ENCODE measurements at regions not wholly inside any gene's neighbourhood (a gene's known extent, or its start where the extent isn't known, plus 50 kb on each side); places are given as distances from the start of the nearest gene placed in this dataset.

GRCh38 chr16:13587181-13587580, 332.8 kb upstream of the ERCC4 start:
- TF ChIP-seq ZNF644 (tag; IDR thresholded peaks at IDR 0.05; ENCODE audit: low read depth): no peak
- TF ChIP-seq HNRNPK (IDR thresholded peaks at IDR 0.05; ENCODE audit: low read depth, low read length, poor library complexity, severe bottlenecking): no peak
- TF ChIP-seq, protein P1, sequence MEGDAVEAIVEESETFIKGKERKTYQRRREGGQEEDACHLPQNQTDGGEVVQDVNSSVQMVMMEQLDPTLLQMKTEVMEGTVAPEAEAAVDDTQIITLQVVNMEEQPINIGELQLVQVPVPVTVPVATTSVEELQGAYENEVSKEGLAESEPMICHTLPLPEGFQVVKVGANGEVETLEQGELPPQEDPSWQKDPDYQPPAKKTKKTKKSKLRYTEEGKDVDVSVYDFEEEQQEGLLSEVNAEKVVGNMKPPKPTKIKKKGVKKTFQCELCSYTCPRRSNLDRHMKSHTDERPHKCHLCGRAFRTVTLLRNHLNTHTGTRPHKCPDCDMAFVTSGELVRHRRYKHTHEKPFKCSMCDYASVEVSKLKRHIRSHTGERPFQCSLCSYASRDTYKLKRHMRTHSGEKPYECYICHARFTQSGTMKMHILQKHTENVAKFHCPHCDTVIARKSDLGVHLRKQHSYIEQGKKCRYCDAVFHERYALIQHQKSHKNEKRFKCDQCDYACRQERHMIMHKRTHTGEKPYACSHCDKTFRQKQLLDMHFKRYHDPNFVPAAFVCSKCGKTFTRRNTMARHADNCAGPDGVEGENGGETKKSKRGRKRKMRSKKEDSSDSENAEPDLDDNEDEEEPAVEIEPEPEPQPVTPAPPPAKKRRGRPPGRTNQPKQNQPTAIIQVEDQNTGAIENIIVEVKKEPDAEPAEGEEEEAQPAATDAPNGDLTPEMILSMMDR (IDR thresholded peaks at IDR 0.05 in 2 of 3, conservative IDR thresholded peaks at IDR 0.05 in 1 of 3; ENCODE audit: insufficient read depth in 2 of 3, low read depth in 1 of 3, low read length in 3 of 3): no peak
- no peak for TF ChIP-seq ARID3B (CRISPR knock-in tag; IDR thresholded peaks at IDR 0.05; ENCODE audit: borderline replicate concordance)
